Osteoblast (primary cell): ENCODE measurements at regions not wholly inside any gene's neighbourhood (a gene's known extent, or its start where the extent isn't known, plus 50 kb on each side); places are given as distances from the start of the nearest gene placed in this dataset.

Source experiments
- DNase-seq: peaks from one replicate; pipeline ENCODE4 v3.0.0; 2011; ENCODE audit warnings: low spot score, mixed read lengths; ENCODE audit not compliant: insufficient read length; ENCODE audit errors: missing footprints
- H2AFZ ChIP-seq: 2 replicates; pipeline ENCODE4 v1.6.0; 2011; ENCODE audit warnings: mild to moderate bottlenecking, low read length
- H3K27ac ChIP-seq: 2 replicates; pipeline ENCODE4 v1.5.1; 2011; ENCODE audit warnings: mild to moderate bottlenecking, low read depth, low read length, moderate library complexity
- H3K27me3 ChIP-seq: 2 replicates; pipeline ENCODE4 v1.6.0; 2012; ENCODE audit warnings: mild to moderate bottlenecking, control low read depth, inconsistent platforms, low read length, moderate library complexity; ENCODE audit not compliant: insufficient read depth
- H3K36me3 ChIP-seq: 2 replicates; pipeline ENCODE4 v1.5.1; 2011; ENCODE audit warnings: mild to moderate bottlenecking, low read length, control low read depth, moderate library complexity; ENCODE audit not compliant: insufficient read depth
- H3K4me1 ChIP-seq: 2 replicates; pipeline ENCODE4 v1.5.1; 2011; ENCODE audit warnings: mild to moderate bottlenecking, low read length, control low read depth, moderate library complexity; ENCODE audit not compliant: insufficient read depth
- H3K4me2 ChIP-seq: 2 replicates; pipeline ENCODE4 v1.6.0; 2011; ENCODE audit warnings: mild to moderate bottlenecking, low read length; ENCODE audit not compliant: insufficient read depth
- H3K4me3 ChIP-seq: fragments of 200-600 bp; sonication (generic); 3 replicates; pipeline ENCODE4 v1.5.1; 2012; ENCODE audit warnings: mild to moderate bottlenecking, low read length, inconsistent platforms; ENCODE audit not compliant: insufficient read depth
- H3K79me2 ChIP-seq: 2 replicates; pipeline ENCODE4 v1.6.0; 2012; ENCODE audit warnings: mild to moderate bottlenecking, low read length, control low read depth, inconsistent platforms; ENCODE audit not compliant: insufficient read depth
- H3K9me3 ChIP-seq: 2 replicates; pipeline ENCODE4 v1.5.1; 2011; ENCODE audit warnings: low read depth, low read length, control low read depth
- H4K20me1 ChIP-seq: 2 replicates; pipeline ENCODE4 v1.6.0; 2012; ENCODE audit warnings: mild to moderate bottlenecking, low read length, control low read depth; ENCODE audit not compliant: insufficient read depth
- CTCF ChIP-seq: IDR thresholded peaks from 2 replicates; pipeline ENCODE4 v1.5.1; 2011; ENCODE audit warnings: mild to moderate bottlenecking, low read depth, low read length, moderate library complexity; ENCODE audit errors: extremely low read depth

DNA sequence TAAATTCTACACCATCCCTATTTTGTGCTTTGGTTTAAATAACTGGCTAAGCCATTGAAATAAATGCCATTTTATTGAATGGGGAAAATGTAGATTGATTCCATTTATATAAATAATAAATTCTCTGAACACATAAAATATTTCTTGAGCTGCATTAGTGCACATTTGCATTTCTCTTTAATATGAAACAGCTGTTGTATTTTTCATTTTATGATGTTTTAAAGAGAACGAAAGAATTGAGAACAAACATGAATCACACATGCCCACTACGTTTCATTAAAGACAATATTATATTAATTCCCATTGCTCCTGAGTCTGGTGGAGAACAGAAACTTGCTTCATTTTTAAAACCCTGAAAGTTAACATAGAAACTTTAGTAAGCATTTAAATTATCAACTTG lies 235.7 kb upstream of the CFAP20DC start:
- no peak for TF ChIP-seq CTCF
- Histone ChIP-seq H3K4me2 (no peak overlapping the region), H2AFZ (no peak overlapping the region), H3K27ac (no peak overlapping the region), H3K27me3 (no peaks in the 10 kb centered on the region), H3K9me3 (no peaks in the 10 kb centered on the region), H3K36me3 (no peaks in the 10 kb centered on the region), H3K4me3 (no peak overlapping the region), H3K79me2 (no peaks in the 10 kb centered on the region), H4K20me1 (no peaks in the 10 kb centered on the region), H3K4me1 (no peaks in the 10 kb centered on the region)
- DNase-seq = no peak

- Histone ChIP-seq H3K27ac (no peak overlapping the region), H3K27me3 (no peaks in the 10 kb centered on the region), H4K20me1 (no peaks in the 10 kb centered on the region), H2AFZ (no peak overlapping the region), H3K79me2 (no peaks in the 10 kb centered on the region), H3K9me3 (no peaks in the 10 kb centered on the region), H3K4me2 (no peak overlapping the region), H3K4me3 (no peak overlapping the region), H3K36me3 (no peaks in the 10 kb centered on the region), H3K4me1 (no peaks in the 10 kb centered on the region)
- DNase-seq = no peak
- no peak for TF ChIP-seq CTCF
Measured at GRCh38 chr3:59284926-59285325, 235.1 kb upstream of the CFAP20DC start.

- TF ChIP-seq CTCF = no peak
- no peaks in the 10 kb centered on the region for H3K27me3 ChIP-seq
- no peaks in the 10 kb centered on the region for H4K20me1 ChIP-seq
- H3K4me3 ChIP-seq = no peak overlapping the region
- DNase-seq = no peak
- H2AFZ ChIP-seq = no peak overlapping the region
- no peak overlapping the region for H3K27ac ChIP-seq
- no peaks in the 10 kb centered on the region for H3K79me2 ChIP-seq
- H3K36me3 ChIP-seq = no peaks in the 10 kb centered on the region
- H3K4me1 ChIP-seq = no peaks in the 10 kb centered on the region
- H3K9me3 ChIP-seq = no peaks in the 10 kb centered on the region
- H3K4me2 ChIP-seq = no peak overlapping the region
Measured at GRCh38 chr3:59280113-59280512, 230.3 kb upstream of the CFAP20DC start.

GRCh38 chr3:59277816-59278215 lies 228.0 kb upstream of the CFAP20DC start:
- no peaks in the 10 kb centered on the region for H3K36me3 ChIP-seq
- no peaks in the 10 kb centered on the region for H3K4me1 ChIP-seq
- H3K27ac ChIP-seq = no peak overlapping the region
- no peaks in the 10 kb centered on the region for H3K9me3 ChIP-seq
- no peak overlapping the region for H2AFZ ChIP-seq
- H3K27me3 ChIP-seq = no peaks in the 10 kb centered on the region
- TF ChIP-seq CTCF = no peak
- H3K4me2 ChIP-seq = no peak overlapping the region
- no peak for DNase-seq
- H3K4me3 ChIP-seq = no peak overlapping the region
- H4K20me1 ChIP-seq = no peaks in the 10 kb centered on the region
- H3K79me2 ChIP-seq = no peaks in the 10 kb centered on the region
